Pancreas (tissue), 10 donors: ENCODE measurements at regions not wholly inside any gene's neighbourhood (a gene's known extent, or its start where the extent isn't known, plus 50 kb on each side); places are given as distances from the start of the nearest gene placed in this dataset.
A peak's percentile ranks its signal among the peaks of the same experiment; 100 is the strongest.

Source experiments
- ATAC-seq, 4 donors: fragments of 200-7000 bp; cut with Tn5 transposase; one replicate each; pipeline versions ENCODE4 v1.8.0 to v1.9.1; 2020; ENCODE audit warnings: mild to moderate bottlenecking in 4 of 4, moderate library complexity in 4 of 4
- DNase-seq, 6 donors: peaks; one replicate each; pipeline ENCODE4 v3.0.0-alpha.2; 2020
- FAIRE-seq: peaks from 2 replicates; lab custom pipeline; 2012; peaks lifted over from hg19 to GRCh38; lab: Jason Lieb, UNC
- H3K27ac ChIP-seq, 4 donors: fragments of 200-600 bp; sonication (generic); 1 replicate in 3 of 4; 2 replicates in 1 of 4; pipeline versions ENCODE4 v1.5.0 to v1.8.0; 2020
- H3K27me3 ChIP-seq, 4 donors: fragments of 200-600 bp; one replicate each; pipeline ENCODE4 v1.8.0; 2021
- H3K36me3 ChIP-seq, 3 donors: fragments of 200-600 bp; sonication (generic) in 1 of 3; one replicate each; pipeline versions ENCODE4 v1.5.0 to v1.8.0; 2020 to 2021
- H3K4me1 ChIP-seq, 3 donors: fragments of 200-600 bp; one replicate each; pipeline ENCODE4 v1.8.0; 2021
- H3K4me3 ChIP-seq, 4 donors: fragments of 200-600 bp; sonication (generic) in 2 of 4; one replicate each; pipeline versions ENCODE4 v1.5.0 to v1.8.0; 2020 to 2021
- H3K9me3 ChIP-seq, 4 donors: fragments of 200-600 bp; one replicate each; pipeline ENCODE4 v1.8.0; 2021
- WGBS, 2 donors: extraction: QIAGEN DNeasy Blood & Tissue Kit; methylation state at CpG; one replicate each; pipeline ENCODE4 v1.1.7; 2013; 5-methylcytosine and 5-hydroxymethylcytosine counted together
- intact Hi-C, 3 donors: fragments of 100-400 bp; cut with DNase I; formaldehyde crosslinking; loops; one replicate each; pipeline versions ENCODE4 v1.11.1 to v1.14.2; 2022
- TF ChIP-seq, protein P1 (sequence below), 4 donors: fragments of 200-600 bp; sonication (generic) in 3 of 4; IDR thresholded peaks; one replicate each; pipeline versions ENCODE4 v1.5.0 to v1.8.0; 2021; ENCODE audit warnings: antibody characterized with exemption in 4 of 4
- donor health status: healthy with polysubstance abuse.
- donor health status: DM: no; HTN: no; CAD: no; lungs with moderate emphysema.
- donor health status: DM: no; HTN: no; CAD: no.
- donor health status: control.
- donor health status: control.
- donor health status: Bipolar disorder and iron deficiency.
- donor health status: DM: yes; HTN: yes; CAD: no.
- donor health status: DM: no; HTN: no; CAD: no.
- donor health status: DM: no; HTN: no; CAD: no.
- donor health status: DM: yes; HTN: yes; CAD: no.

DNA sequence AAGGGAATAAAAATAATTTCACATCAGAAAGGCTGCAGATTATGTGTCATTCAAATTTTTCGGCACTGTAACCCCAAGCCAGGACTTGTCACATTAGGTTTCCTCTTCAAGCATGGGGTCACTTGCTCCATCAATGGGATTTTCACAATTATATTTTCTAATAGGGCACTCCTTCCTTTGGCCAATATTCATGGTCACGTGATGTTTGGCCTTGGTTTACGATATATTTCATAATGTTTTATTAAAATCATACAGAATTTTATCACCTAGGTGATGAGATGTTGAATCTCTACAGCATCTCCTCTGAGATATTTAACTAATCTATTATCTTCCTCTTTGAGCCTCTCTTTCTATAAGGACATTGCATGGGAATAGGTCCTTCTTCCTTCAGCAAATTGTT is 523.5 kb upstream of the SEMA6A start:
- Histone ChIP-seq H3K9me3 (no peaks in the 10 kb centered on the region), H3K4me1 (no peaks in the 10 kb centered on the region), H3K27me3 (no peaks in the 10 kb centered on the region), H3K4me3 (no peak overlapping the region), H3K36me3 (no peaks in the 10 kb centered on the region), H3K27ac (no peak overlapping the region)
- WGBS, 2 donors: 61 to 71% methylated on average over 3 of the region's 3 CpGs
- TF ChIP-seq, protein P1, sequence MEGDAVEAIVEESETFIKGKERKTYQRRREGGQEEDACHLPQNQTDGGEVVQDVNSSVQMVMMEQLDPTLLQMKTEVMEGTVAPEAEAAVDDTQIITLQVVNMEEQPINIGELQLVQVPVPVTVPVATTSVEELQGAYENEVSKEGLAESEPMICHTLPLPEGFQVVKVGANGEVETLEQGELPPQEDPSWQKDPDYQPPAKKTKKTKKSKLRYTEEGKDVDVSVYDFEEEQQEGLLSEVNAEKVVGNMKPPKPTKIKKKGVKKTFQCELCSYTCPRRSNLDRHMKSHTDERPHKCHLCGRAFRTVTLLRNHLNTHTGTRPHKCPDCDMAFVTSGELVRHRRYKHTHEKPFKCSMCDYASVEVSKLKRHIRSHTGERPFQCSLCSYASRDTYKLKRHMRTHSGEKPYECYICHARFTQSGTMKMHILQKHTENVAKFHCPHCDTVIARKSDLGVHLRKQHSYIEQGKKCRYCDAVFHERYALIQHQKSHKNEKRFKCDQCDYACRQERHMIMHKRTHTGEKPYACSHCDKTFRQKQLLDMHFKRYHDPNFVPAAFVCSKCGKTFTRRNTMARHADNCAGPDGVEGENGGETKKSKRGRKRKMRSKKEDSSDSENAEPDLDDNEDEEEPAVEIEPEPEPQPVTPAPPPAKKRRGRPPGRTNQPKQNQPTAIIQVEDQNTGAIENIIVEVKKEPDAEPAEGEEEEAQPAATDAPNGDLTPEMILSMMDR (IDR thresholded peaks at IDR 0.05): no peak
- intact Hi-C loops: no loop called here
- no peak for DNase-seq
- no peak for FAIRE-seq
- ATAC-seq: no peak

DNA sequence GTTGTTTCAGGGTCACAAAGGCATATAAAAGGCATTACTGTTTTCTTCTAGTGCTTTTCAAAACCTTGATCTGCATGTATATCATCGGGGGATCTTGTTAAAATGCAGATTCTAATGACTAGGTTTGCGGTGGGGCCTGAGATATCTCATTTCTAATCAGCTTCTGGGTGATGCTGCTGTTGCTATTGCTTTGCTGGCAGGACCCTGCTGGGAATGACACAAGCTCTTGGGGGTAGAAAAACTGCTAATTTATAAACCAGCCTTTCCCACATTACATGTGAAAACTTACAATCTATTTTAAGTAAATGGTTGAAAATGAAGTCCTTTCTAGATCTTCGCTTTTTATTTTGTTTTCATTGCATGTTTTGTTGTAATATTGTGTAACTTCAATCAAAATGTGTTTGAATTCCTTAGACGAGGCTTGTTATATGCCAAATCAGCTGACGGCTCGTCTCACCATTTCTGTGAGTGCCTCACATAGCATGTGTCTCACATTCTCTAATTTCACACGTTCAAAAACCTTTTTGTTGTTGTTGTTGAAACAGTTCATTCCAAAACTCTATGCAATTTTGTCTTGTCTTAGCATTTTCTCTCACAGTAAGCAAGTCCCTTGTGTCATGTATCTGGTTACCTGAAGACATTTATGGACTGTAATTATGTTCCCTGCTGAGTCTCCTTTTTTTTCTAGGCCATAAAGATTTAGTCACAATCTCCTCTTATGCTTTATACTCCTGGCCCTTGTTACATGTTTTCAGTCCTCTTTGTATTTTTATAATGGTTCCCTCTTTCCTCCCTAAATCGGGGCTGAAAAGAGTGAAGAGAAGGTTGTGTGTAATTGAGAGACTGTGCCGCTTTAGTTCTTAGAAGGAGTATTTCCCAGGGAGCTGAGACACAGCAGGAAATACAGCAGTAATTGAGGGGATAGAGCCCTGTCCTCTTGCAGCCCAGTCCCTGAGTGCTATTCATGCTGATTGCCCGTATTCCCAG is 521.0 kb upstream of the SEMA6A start:
- Histone ChIP-seq H3K4me3 (no peak overlapping the region), H3K4me1 (no peaks in the 10 kb centered on the region), H3K27ac (no peak overlapping the region), H3K27me3 (no peaks in the 10 kb centered on the region), H3K9me3 (no peaks in the 10 kb centered on the region), H3K36me3 (no peaks in the 10 kb centered on the region)
- DNase-seq (no peak), FAIRE-seq (no peak), ATAC-seq (no peak)
- TF ChIP-seq, protein P1 (IDR thresholded peaks at IDR 0.05): no peak
- WGBS, 2 donors: 51 to 56% methylated on average over 10 of the region's 10 CpGs
- intact Hi-C loops: no loop called here

DNA sequence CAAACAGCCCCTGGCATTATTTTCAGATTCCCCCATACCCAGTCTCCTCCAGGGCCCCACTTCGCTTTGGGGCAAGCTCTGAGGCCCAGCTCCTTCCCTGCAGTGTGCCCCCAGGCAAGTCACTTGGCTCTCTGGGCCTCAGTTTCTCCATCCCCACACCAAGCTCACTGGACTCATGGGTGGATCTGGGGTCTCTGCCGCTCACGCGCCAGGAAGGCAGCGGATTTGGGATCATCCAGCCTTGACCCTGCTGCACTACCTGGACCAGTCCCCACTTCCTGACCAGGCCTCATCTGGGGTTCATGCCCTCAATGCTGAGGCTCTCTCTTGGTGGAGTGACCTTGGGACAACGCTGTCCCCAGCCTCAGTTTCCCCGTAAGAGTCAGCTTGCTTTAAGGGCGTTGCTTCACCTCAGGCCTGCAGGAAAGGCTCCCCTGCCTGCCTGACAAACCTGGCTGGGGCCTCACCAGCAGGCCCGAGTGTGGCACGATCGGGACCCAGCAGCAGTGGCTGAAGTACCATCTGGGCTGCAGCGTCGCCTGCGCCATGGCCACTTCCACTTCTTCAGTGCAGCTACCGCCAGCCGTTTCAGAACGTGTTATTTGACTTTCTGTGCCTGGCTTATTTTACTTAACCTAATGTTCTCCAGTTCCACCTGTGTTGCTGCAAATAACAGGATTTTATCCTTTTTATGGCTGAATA is 519.6 kb upstream of the SEMA6A start:
- ATAC-seq: no peak
- peak in 1 of 6 donors; percentile 38 for DNase-seq
- intact Hi-C loops: no loop called here
- H3K9me3 ChIP-seq: no peaks in the 10 kb centered on the region
- H3K27me3 ChIP-seq: no peaks in the 10 kb centered on the region
- TF ChIP-seq, protein P1 (IDR thresholded peaks at IDR 0.05): no peak
- H3K4me3 ChIP-seq: no peak overlapping the region
- 90 to 97% methylated on average over 17 of the region's 17 CpGs for WGBS, 2 donors
- H3K27ac ChIP-seq: no peak overlapping the region
- no peaks in the 10 kb centered on the region for H3K4me1 ChIP-seq
- no peak for FAIRE-seq
- H3K36me3 ChIP-seq: no peaks in the 10 kb centered on the region

DNA sequence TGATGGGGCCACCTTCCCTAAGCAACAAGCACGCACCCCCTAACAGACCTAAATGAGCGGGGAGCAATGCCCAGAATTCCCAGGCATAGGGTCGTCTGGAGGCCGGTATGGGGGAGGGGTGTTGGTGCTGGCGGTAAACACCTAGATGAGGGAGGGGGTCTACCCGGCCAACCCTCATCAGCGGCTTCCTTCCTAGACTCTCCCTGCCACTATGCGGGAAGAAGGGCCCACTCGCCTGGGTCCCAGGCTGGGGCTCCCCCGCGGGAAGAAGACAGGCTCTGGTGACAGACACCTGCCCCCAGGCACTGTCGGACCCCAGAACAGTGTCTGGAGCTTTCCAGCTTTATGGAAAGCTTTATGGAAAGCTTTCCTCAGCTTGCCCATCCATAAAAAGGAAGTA is 519.0 kb upstream of the SEMA6A start:
- FAIRE-seq (no peak), DNase-seq (peak in 1 of 6 donors; percentile 45), ATAC-seq (no peak)
- Histone ChIP-seq H3K27me3 (no peaks in the 10 kb centered on the region), H3K4me1 (no peaks in the 10 kb centered on the region), H3K9me3 (no peaks in the 10 kb centered on the region), H3K27ac (no peak overlapping the region), H3K36me3 (no peaks in the 10 kb centered on the region), H3K4me3 (no peak overlapping the region)
- TF ChIP-seq, protein P1 (IDR thresholded peaks at IDR 0.05): no peak
- intact Hi-C loops: no loop called here
- 88 to 93% methylated on average over 12 of the region's 12 CpGs for WGBS, 2 donors
